Upper lobe of left lung (tissue), 4 donors: ENCODE measurements at regions not wholly inside any gene's neighbourhood (a gene's known extent, or its start where the extent isn't known, plus 50 kb on each side); places are given as distances from the start of the nearest gene placed in this dataset.

Experiments used
- CTCF ChIP-seq, 6 experiments: fragments of 450-650 bp in 4 of 6; fragments of 200-600 bp in 2 of 6; sonication (generic) in 2 of 6; IDR thresholded peaks; one replicate each; pipeline ENCODE4 v1.5.1; 2016 to 2019; ENCODE audit warnings: antibody characterized with exemption in 6 of 6
- EP300 ChIP-seq, 4 donors: sonication (generic); formaldehyde crosslinking; IDR thresholded peaks; one replicate each; pipeline ENCODE4 v1.5.1; 2017; ENCODE audit warnings: antibody characterized with exemption in 4 of 4, control low read depth in 2 of 4
- POLR2A ChIP-seq, 4 donors: fragments of 450-650 bp; IDR thresholded peaks; one replicate each; pipeline ENCODE4 v1.5.1; 2016 to 2017; ENCODE audit warnings: antibody characterized with exemption in 4 of 4, mild to moderate bottlenecking in 2 of 4
- POLR2AphosphoS5 ChIP-seq, 2 donors: sonication (generic); formaldehyde crosslinking; IDR thresholded peaks; one replicate each; pipeline ENCODE4 v1.5.1; 2017; ENCODE audit warnings: antibody characterized with exemption in 2 of 2

GRCh38 chr7:109939207-109939606 lies 1151.7 kb upstream of the LRRN3 start:
- TF ChIP-seq EP300 (IDR thresholded peaks at IDR 0.05) (no peak), CTCF (IDR thresholded peaks at IDR 0.05) (no peak), POLR2A (IDR thresholded peaks at IDR 0.05) (no peak), POLR2AphosphoS5 (IDR thresholded peaks at IDR 0.05) (no peak)
